ENCODE measurements at regions not wholly inside any gene's neighbourhood (a gene's known extent, or its start where the extent isn't known, plus 50 kb on each side); places are given as distances from the start of the nearest gene placed in this dataset.

DNA sequence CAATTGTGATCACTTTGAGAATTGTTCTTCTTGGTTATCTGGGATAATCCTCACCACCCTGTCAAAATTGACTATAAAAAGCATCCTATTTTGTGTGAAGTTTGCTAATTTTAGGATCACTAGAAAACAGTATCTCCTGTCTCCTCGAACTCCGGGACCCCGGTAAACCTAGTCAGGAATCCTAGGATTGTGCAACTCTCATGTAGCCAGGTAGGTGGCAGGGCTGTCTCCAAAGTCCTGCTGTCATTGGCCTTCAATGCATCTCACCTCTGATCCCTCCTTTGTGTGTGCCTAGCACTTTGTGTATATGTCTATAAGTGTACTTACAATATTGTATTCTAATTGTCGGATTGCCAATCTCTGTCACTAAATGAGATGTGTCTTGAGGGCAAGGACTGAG is 1564.8 kb downstream of the RPA4 start:
- Mint-ChIP-seq H3K4me1 (no peaks in the 10 kb centered on the region), H3K9me3 (peaks cover 9% of the 10 kb centered on the region), H3K27me3 (ENCODE audit: insufficient read depth) (no peaks in the 10 kb centered on the region), H3K36me3 (ENCODE audit: low read depth) (no peaks in the 10 kb centered on the region), H3K27ac (no peak overlapping the region), H3K4me3 (no peak overlapping the region)
- no peaks in the 10 kb centered on the region for H3K36me3 ChIP-seq (ENCODE audit: control insufficient read depth, insufficient read depth, low read length)
- no peak overlapping the region for H3K9ac ChIP-seq (ENCODE audit: extremely low read depth, low read length, poor library complexity, severe bottlenecking)
- H3K27ac ChIP-seq (ENCODE audit: low read depth, low read length) = no peak overlapping the region
- H3K4me3 ChIP-seq (ENCODE audit: low read length) = no peak overlapping the region
- H3K27me3 ChIP-seq (ENCODE audit: control insufficient read depth, insufficient read depth, low read length, poor library complexity, severe bottlenecking) = no peaks in the 10 kb centered on the region
- DNase-seq = peak; percentile 59
- H3K9me3 ChIP-seq (ENCODE audit: control insufficient read depth, low read length) = no peaks in the 10 kb centered on the region
- WGBS, 2 experiments (ENCODE audit: insufficient coverage in 1 of 2, insufficient read length in 1 of 2) = 99% methylated on average over 4 of the region's 4 CpGs; no CpG with 5 or more reads in 1 of the 2 experiments
- peak; percentile 67 for TF ChIP-seq CTCF (conservative IDR thresholded peaks at IDR 0.05)
- H3K4me1 ChIP-seq (ENCODE audit: control insufficient read depth, insufficient read depth, low read length) = no peaks in the 10 kb centered on the region

DNA sequence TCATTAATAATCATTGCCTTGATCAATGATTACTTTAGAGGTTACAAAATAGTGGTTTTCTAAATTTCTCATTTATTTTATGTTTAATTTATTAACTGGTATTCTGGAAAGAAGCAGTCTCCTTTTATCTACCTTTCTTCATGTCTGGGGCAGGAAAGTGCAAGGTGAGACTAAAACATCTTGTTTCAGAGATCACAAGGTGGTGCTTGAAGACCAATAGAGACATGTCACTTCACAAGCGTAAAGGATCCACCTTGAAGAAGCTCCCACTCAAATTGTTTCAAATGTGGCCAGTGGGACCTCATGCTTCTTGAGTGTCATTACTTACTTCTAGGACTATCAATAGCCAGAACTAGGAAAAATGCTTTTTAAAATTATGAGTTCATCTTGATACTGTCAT is 1568.7 kb downstream of the RPA4 start:
- no peaks in the 10 kb centered on the region for H3K4me1 ChIP-seq (ENCODE audit: control insufficient read depth, insufficient read depth, low read length)
- no peaks in the 10 kb centered on the region for H3K4me1 Mint-ChIP-seq
- no peak for DNase-seq
- no peak overlapping the region for H3K4me3 Mint-ChIP-seq
- no peaks in the 10 kb centered on the region for H3K9me3 Mint-ChIP-seq
- H3K9me3 ChIP-seq (ENCODE audit: control insufficient read depth, low read length) = no peaks in the 10 kb centered on the region
- no peaks in the 10 kb centered on the region for H3K36me3 Mint-ChIP-seq (ENCODE audit: low read depth)
- no peaks in the 10 kb centered on the region for H3K27me3 Mint-ChIP-seq (ENCODE audit: insufficient read depth)
- H3K4me3 ChIP-seq (ENCODE audit: low read length) = no peak overlapping the region
- H3K27me3 ChIP-seq (ENCODE audit: control insufficient read depth, insufficient read depth, low read length, poor library complexity, severe bottlenecking) = no peaks in the 10 kb centered on the region
- WGBS, 2 experiments (ENCODE audit: insufficient coverage in 1 of 2, insufficient read length in 1 of 2) = 81% methylated on average over 1 of the region's 1 CpG; no CpG with 5 or more reads in 1 of the 2 experiments
- no peak overlapping the region for H3K27ac Mint-ChIP-seq
- peak; percentile 37 for TF ChIP-seq CTCF (conservative IDR thresholded peaks at IDR 0.05)
- H3K27ac ChIP-seq (ENCODE audit: low read depth, low read length) = no peak overlapping the region
- no peaks in the 10 kb centered on the region for H3K36me3 ChIP-seq (ENCODE audit: control insufficient read depth, insufficient read depth, low read length)
- H3K9ac ChIP-seq (ENCODE audit: extremely low read depth, low read length, poor library complexity, severe bottlenecking) = no peak overlapping the region

GRCh38 chrX:98459669-98460068 is 1576.0 kb downstream of the RPA4 start:
- H3K27me3 Mint-ChIP-seq (ENCODE audit: insufficient read depth) = no peaks in the 10 kb centered on the region
- no peak for DNase-seq
- no peak for TF ChIP-seq CTCF (conservative IDR thresholded peaks at IDR 0.05)
- no peak overlapping the region for H3K4me3 Mint-ChIP-seq
- Histone ChIP-seq H3K4me1 (ENCODE audit: control insufficient read depth, insufficient read depth, low read length) (no peaks in the 10 kb centered on the region), H3K27me3 (ENCODE audit: control insufficient read depth, insufficient read depth, low read length, poor library complexity, severe bottlenecking) (no peaks in the 10 kb centered on the region), H3K4me3 (ENCODE audit: low read length) (no peak overlapping the region), H3K27ac (ENCODE audit: low read depth, low read length) (no peak overlapping the region), H3K36me3 (ENCODE audit: control insufficient read depth, insufficient read depth, low read length) (no peaks in the 10 kb centered on the region), H3K9ac (ENCODE audit: extremely low read depth, low read length, poor library complexity, severe bottlenecking) (no peak overlapping the region), H3K9me3 (ENCODE audit: control insufficient read depth, low read length) (no peaks in the 10 kb centered on the region)
- H3K4me1 Mint-ChIP-seq = no peaks in the 10 kb centered on the region
- 100% methylated on average over 1 of the region's 1 CpG; no CpG with 5 or more reads in 1 of the 2 experiments for WGBS, 2 experiments (ENCODE audit: insufficient coverage in 1 of 2, insufficient read length in 1 of 2)
- peaks cover 3% of the 10 kb centered on the region for H3K9me3 Mint-ChIP-seq
- no peak overlapping the region for H3K27ac Mint-ChIP-seq
- H3K36me3 Mint-ChIP-seq (ENCODE audit: low read depth) = peaks cover 2% of the 10 kb centered on the region

Measured in endodermal cell (in vitro differentiated cells).